Hepatocyte (in vitro differentiated cells): ENCODE measurements at regions not wholly inside any gene's neighbourhood (a gene's known extent, or its start where the extent isn't known, plus 50 kb on each side); places are given as distances from the start of the nearest gene placed in this dataset.
"Not testable (repeated sequence)": the region's sequence is repeated elsewhere in the genome, so short reads cannot be mapped to it uniquely, and the experiment has no call there.

Experiments used
- DNase-seq: peaks from one replicate; pipeline ENCODE4 v3.0.0-alpha.2; 2016; ENCODE audit warnings: low spot score
- H2AFZ ChIP-seq: fragments of 200-600 bp; sonication (generic); 2 replicates; pipeline ENCODE4 v1.6.0; 2016; ENCODE audit warnings: antibody characterized with exemption, mild to moderate bottlenecking
- H3K27ac ChIP-seq: fragments of 200-600 bp; sonication (generic); 2 replicates; pipeline ENCODE4 v1.5.1; 2016; ENCODE audit warnings: mild to moderate bottlenecking
- H3K27me3 ChIP-seq: fragments of 200-600 bp; sonication (generic); 2 replicates; pipeline ENCODE4 v1.6.1; 2016
- H3K36me3 ChIP-seq: fragments of 200-600 bp; sonication (generic); replicated peaks from 2 replicates; pipeline ENCODE4 v1.5.1; 2016; ENCODE audit warnings: low read depth; ENCODE audit not compliant: insufficient read depth
- H3K4me1 ChIP-seq: fragments of 200-600 bp; sonication (generic); 2 replicates; pipeline ENCODE4 v1.5.1; 2016; ENCODE audit warnings: mild to moderate bottlenecking, moderate library complexity; ENCODE audit not compliant: insufficient read depth
- H3K4me2 ChIP-seq: fragments of 200-600 bp; sonication (generic); 2 replicates; pipeline ENCODE4 v1.6.0; 2016
- H3K4me3 ChIP-seq: fragments of 200-600 bp; sonication (generic); 2 replicates; pipeline ENCODE4 v1.5.1; 2016; ENCODE audit warnings: mild to moderate bottlenecking
- H3K79me2 ChIP-seq: fragments of 200-600 bp; sonication (generic); 2 replicates; pipeline ENCODE4 v1.6.0; 2017; ENCODE audit warnings: mild to moderate bottlenecking
- H3K9me2 ChIP-seq: fragments of 200-600 bp; sonication (generic); replicated peaks from 2 replicates; pipeline ENCODE4 v1.6.0; 2017; ENCODE audit warnings: mild to moderate bottlenecking; ENCODE audit not compliant: insufficient read depth
- H3K9me3 ChIP-seq: fragments of 200-600 bp; sonication (generic); 2 replicates; pipeline ENCODE4 v1.5.1; 2016; ENCODE audit warnings: low read depth, mild to moderate bottlenecking
- H4K20me1 ChIP-seq: fragments of 200-600 bp; sonication (generic); 2 replicates; pipeline ENCODE4 v1.6.0; 2016; ENCODE audit warnings: mild to moderate bottlenecking; ENCODE audit not compliant: insufficient read depth, poor library complexity, severe bottlenecking
- CTCF ChIP-seq: fragments of 200-600 bp; sonication (generic); IDR thresholded peaks from 2 replicates; pipeline ENCODE4 v1.5.1; 2016; ENCODE audit warnings: antibody characterized with exemption, mild to moderate bottlenecking; ENCODE audit not compliant: poor library complexity
- EZH2 ChIP-seq: fragments of 200-600 bp; sonication (generic); IDR thresholded peaks from 2 replicates; pipeline ENCODE4 v1.6.1; 2016; ENCODE audit warnings: antibody characterized with exemption, mild to moderate bottlenecking, borderline replicate concordance
- EZH2phosphoT487 ChIP-seq: fragments of 200-600 bp; sonication (generic); IDR thresholded peaks from one replicate; pipeline ENCODE4 v1.6.1; 2018; ENCODE audit warnings: antibody characterized with exemption, mild to moderate bottlenecking, low read depth, moderate library complexity; ENCODE audit not compliant: unreplicated experiment, severe bottlenecking
- WGBS: methylation state at CpG from one replicate; pipeline ENCODE4 v1.1.6; 2016; ENCODE audit warnings: low lambda C conversion rate; ENCODE audit errors: missing lambda C conversion rate; 5-methylcytosine and 5-hydroxymethylcytosine counted together

DNA sequence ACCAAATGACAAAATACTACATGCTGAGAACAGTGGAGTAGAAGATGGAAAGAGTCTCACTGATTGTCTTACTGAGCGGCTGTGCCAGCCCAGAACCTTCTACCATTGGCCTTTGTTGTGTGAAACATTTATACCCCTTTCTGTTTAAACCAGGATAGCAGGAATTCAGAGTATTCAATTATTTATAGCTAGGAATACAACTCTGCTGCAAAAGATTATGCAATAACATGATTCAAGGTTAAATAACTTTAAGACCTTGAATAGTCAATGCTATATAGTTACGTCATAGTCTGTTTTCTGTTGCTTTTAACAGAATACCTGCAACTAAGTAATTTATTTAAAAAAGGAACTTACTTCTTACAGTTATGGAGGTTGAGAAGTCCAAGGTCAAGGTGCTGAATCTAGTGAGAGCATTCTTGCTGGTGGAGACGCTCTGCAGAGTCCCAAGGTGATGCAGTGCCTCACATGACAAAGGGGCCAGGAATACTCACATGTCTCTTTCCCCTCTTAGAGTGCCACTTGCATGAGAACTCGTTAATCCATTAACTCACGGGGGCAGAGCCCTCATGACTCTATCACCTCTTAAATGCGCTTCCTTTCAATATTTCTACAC, 371.8 kb downstream of the MDFIC start:
- no peak overlapping the region for H3K4me2 ChIP-seq
- H3K36me3 ChIP-seq, result no peaks in the 10 kb centered on the region
- no peaks in the 10 kb centered on the region for H3K79me2 ChIP-seq
- H3K27me3 ChIP-seq, result no peaks in the 10 kb centered on the region
- H3K4me3 ChIP-seq, result no peak overlapping the region
- DNase-seq, result no peak
- whole genome bisulfite sequencing, result 86% methylated on average over 6 of the region's 6 CpGs
- no peak for TF ChIP-seq EZH2
- TF ChIP-seq CTCF, result no peak
- no peak for TF ChIP-seq EZH2phosphoT487
- no peaks in the 10 kb centered on the region for H4K20me1 ChIP-seq
- H3K27ac ChIP-seq, result no peak overlapping the region
- H3K4me1 ChIP-seq, result no peaks in the 10 kb centered on the region
- no peak overlapping the region for H2AFZ ChIP-seq
- no peaks in the 10 kb centered on the region for H3K9me3 ChIP-seq
- H3K9me2 ChIP-seq, result no peaks in the 10 kb centered on the region

DNA sequence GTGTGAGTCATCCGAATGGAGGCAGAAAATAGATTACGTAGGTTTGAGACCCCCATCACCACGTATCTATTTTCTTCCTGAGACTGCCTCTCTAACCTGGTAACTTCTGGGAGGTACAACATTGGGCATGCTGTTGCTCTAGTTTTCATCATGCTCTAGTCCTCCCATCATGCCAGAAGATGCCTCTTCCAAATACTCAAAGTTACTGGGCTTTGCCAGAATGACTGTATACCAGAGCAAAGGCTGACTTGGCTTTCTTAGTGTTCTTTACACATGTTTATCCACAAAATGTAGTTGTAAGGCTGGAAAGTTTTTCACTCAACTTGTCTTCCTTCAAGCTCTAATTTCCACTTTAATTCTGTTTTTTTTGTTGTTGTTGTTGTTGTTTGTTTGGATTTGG, 370.5 kb downstream of the MDFIC start:
- Histone ChIP-seq H2AFZ (no peak overlapping the region), H3K4me2 (no peak overlapping the region), H3K27me3 (no peaks in the 10 kb centered on the region), H3K4me1 (no peaks in the 10 kb centered on the region), H3K4me3 (no peak overlapping the region), H3K9me3 (no peaks in the 10 kb centered on the region), H3K79me2 (no peaks in the 10 kb centered on the region), H4K20me1 (no peaks in the 10 kb centered on the region), H3K27ac (no peak overlapping the region), H3K36me3 (no peaks in the 10 kb centered on the region), H3K9me2 (no peaks in the 10 kb centered on the region)
- TF ChIP-seq EZH2 (no peak), CTCF (no peak), EZH2phosphoT487 (no peak)
- 97% methylated on average over 3 of the region's 3 CpGs for WGBS
- no peak for DNase-seq

GRCh38 chr7:115289971-115290370, 368.1 kb downstream of the MDFIC start:
- H3K4me3 ChIP-seq, result no peak overlapping the region
- no peaks in the 10 kb centered on the region for H3K4me1 ChIP-seq
- no peak for DNase-seq
- no peaks in the 10 kb centered on the region for H4K20me1 ChIP-seq
- no peaks in the 10 kb centered on the region for H3K79me2 ChIP-seq
- H3K36me3 ChIP-seq, result no peaks in the 10 kb centered on the region
- no peak overlapping the region for H3K27ac ChIP-seq
- TF ChIP-seq EZH2, result no peak
- 94% methylated on average over 2 of the region's 2 CpGs for WGBS
- H3K4me2 ChIP-seq, result no peak overlapping the region
- no peaks in the 10 kb centered on the region for H3K27me3 ChIP-seq
- H3K9me2 ChIP-seq, result no peaks in the 10 kb centered on the region
- H3K9me3 ChIP-seq, result no peaks in the 10 kb centered on the region
- no peak overlapping the region for H2AFZ ChIP-seq

DNA sequence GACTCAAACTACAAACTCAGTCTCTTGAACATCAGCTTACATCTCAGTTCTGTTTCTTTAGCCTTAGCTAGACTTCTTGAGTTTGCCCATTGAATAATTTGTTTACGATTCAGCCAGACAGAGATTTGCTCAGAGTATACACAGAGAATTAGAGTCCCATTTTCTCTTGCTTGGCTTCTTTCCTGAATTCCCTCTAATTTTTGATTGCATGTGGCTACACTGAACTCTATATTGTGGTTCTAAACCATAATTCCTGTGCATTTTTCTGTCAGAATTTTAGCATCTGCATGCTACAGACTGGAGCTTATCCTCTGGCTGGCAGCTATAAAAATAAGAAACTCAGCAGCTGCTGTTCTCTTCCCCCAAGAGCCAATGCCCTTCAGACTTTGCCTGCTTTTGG, 354.9 kb downstream of the MDFIC start:
- Histone ChIP-seq H3K9me2 (no peaks in the 10 kb centered on the region), H3K4me1 (no peaks in the 10 kb centered on the region), H3K4me2 (no peak overlapping the region), H2AFZ (no peak overlapping the region), H3K27ac (no peak overlapping the region), H3K36me3 (no peaks in the 10 kb centered on the region), H4K20me1 (no peaks in the 10 kb centered on the region), H3K9me3 (no peaks in the 10 kb centered on the region), H3K79me2 (no peaks in the 10 kb centered on the region), H3K27me3 (no peaks in the 10 kb centered on the region), H3K4me3 (no peak overlapping the region)
- TF ChIP-seq EZH2 (no peak), CTCF (no peak)
- no peak for DNase-seq
- 96% methylated on average over 1 of the region's 1 CpG for WGBS

DNA sequence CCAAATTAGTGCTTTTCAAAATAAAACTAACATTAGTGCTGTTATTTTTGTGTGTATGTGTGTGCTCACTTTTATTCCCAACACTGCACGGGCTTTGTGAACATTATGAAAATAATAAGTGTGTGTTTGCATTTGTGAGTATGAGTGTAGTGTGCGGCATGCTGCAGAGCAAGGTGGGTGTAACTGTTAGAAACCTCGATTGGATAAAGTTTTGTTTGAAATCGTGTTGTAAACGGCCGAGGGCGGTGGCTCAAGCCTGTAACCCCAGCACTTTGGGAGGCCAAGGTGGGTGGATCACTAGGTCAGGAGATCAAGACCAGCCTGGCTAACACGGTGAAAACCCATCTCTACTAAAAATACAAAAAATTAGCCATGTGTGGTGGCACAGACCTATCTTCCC, 352.0 kb downstream of the MDFIC start:
- H3K27me3 ChIP-seq, H3K79me2 ChIP-seq, H3K27ac ChIP-seq, H3K9me2 ChIP-seq, H3K36me3 ChIP-seq, H4K20me1 ChIP-seq, H2AFZ ChIP-seq, H3K4me2 ChIP-seq, DNase-seq, H3K9me3 ChIP-seq, H3K4me3 ChIP-seq, H3K4me1 ChIP-seq: not testable (repeated sequence)
- WGBS, result 93% methylated on average over 8 of the region's 8 CpGs
